H1 (cell line): ENCODE measurements at regions not wholly inside any gene's neighbourhood (a gene's known extent, or its start where the extent isn't known, plus 50 kb on each side); places are given as distances from the start of the nearest gene placed in this dataset.

Experiments
- CTCF ChIA-PET: fragments of 300-600 bp; sonication (Branson Sonifier 250); formaldehyde crosslinking; loops from one replicate; lab custom pipeline; 2021; ENCODE audit not compliant: partially characterized antibody; lab: Charles Lee
- POLR2A ChIA-PET: fragments of 300-600 bp; sonication (Branson Sonifier 250); formaldehyde crosslinking; loops from one replicate; lab custom pipeline; 2021; ENCODE audit warnings: inconsistent platforms; ENCODE audit not compliant: partially characterized antibody; lab: Charles Lee
- DNase-seq, 2 experiments: peaks; one replicate each; pipeline versions ENCODE4 v3.0.0 to v3.0.0-alpha.2; 2010 to 2022; ENCODE audit warnings: low spot score in 2 of 2, low read depth in 1 of 2, mixed read lengths in 1 of 2
- FAIRE-seq: peaks from 2 replicates; lab custom pipeline; 2011; peaks lifted over from hg19 to GRCh38; lab: Jason Lieb, UNC
- H2AFZ ChIP-seq: 2 replicates; pipeline ENCODE4 v1.8.1; 2012; ENCODE audit warnings: low read length, inconsistent platforms
- H2AK5ac ChIP-seq: 2 replicates; pipeline ENCODE4 v1.6.1; 2013; ENCODE audit warnings: low read depth, low read length
- H2BK120ac ChIP-seq: replicated peaks from 2 replicates; pipeline ENCODE3; 2013; ENCODE audit warnings: low read depth, low read length, inconsistent platforms
- H2BK12ac ChIP-seq: 2 replicates; pipeline ENCODE4 v1.6.1; 2013; ENCODE audit warnings: low read depth, low read length
- H2BK15ac ChIP-seq: 2 replicates; pipeline ENCODE4 v1.6.1; 2013; ENCODE audit warnings: low read length
- H2BK20ac ChIP-seq: 2 replicates; pipeline ENCODE4 v1.6.1; 2013; ENCODE audit warnings: low read length
- H2BK5ac ChIP-seq: 2 replicates; pipeline ENCODE4 v1.6.1; 2013; ENCODE audit warnings: low read depth, low read length
- H3K14ac ChIP-seq: 2 replicates; pipeline ENCODE4 v1.6.1; 2013; ENCODE audit warnings: inconsistent platforms; ENCODE audit not compliant: insufficient read length
- H3K18ac ChIP-seq: 2 replicates; pipeline ENCODE4 v1.6.1; 2013; ENCODE audit warnings: low read length; ENCODE audit errors: extremely low read depth
- H3K23ac ChIP-seq: 2 replicates; pipeline ENCODE4 v1.6.1; 2013; ENCODE audit warnings: inconsistent platforms; ENCODE audit not compliant: insufficient read length
- H3K23me2 ChIP-seq: 2 replicates; pipeline ENCODE4 v1.6.1; 2013; ENCODE audit warnings: low read depth, low read length
- H3K27ac ChIP-seq: 2 replicates; pipeline ENCODE4 v1.6.1; 2011; ENCODE audit warnings: low read depth, low read length, inconsistent platforms
- H3K27me3 ChIP-seq, 4 experiments: replicated peaks in 1 of 4; 1 replicate in 1 of 4; 2 replicates in 3 of 4; pipeline versions ENCODE4 v1.6.1 to v1.8.1; 2011 to 2013; ENCODE audit warnings: low read length in 3 of 4, mild to moderate bottlenecking in 3 of 4, inconsistent platforms in 2 of 4, mixed read lengths in 2 of 4, moderate library complexity in 1 of 4; ENCODE audit not compliant: control insufficient read depth in 3 of 4, insufficient read depth in 3 of 4; ENCODE audit errors: extremely low read depth in 1 of 4
- H3K36me3 ChIP-seq, 4 experiments: 2 replicates each; pipeline versions ENCODE4 v1.6.1 to v1.8.1; 2011 to 2013; ENCODE audit warnings: mild to moderate bottlenecking in 4 of 4, low read length in 3 of 4, moderate library complexity in 2 of 4, control low read depth in 1 of 4, inconsistent platforms in 1 of 4; ENCODE audit not compliant: insufficient read depth in 4 of 4, control insufficient read depth in 2 of 4
- H3K4ac ChIP-seq: replicated peaks from 2 replicates; pipeline ENCODE3; 2013; ENCODE audit warnings: low read length, low read depth, mixed read lengths, inconsistent platforms; ENCODE audit not compliant: insufficient read length
- H3K4me1 ChIP-seq, 4 experiments: replicated peaks in 1 of 4; 1 replicate in 1 of 4; 2 replicates in 3 of 4; pipeline versions ENCODE4 v1.6.1 to v1.8.1; 2011 to 2013; ENCODE audit warnings: low read length in 3 of 4, inconsistent platforms in 2 of 4, mixed read lengths in 1 of 4; ENCODE audit not compliant: insufficient read depth in 4 of 4, control insufficient read depth in 3 of 4
- H3K4me2 ChIP-seq, 2 experiments: 2 replicates each; pipeline versions ENCODE4 v1.6.1 to v1.8.1; 2011 to 2013; ENCODE audit warnings: low read depth in 2 of 2, low read length in 2 of 2, control low read depth in 1 of 2, inconsistent platforms in 1 of 2, mild to moderate bottlenecking in 1 of 2; ENCODE audit not compliant: insufficient read depth in 1 of 2
- H3K4me3 ChIP-seq, 4 experiments: fragments of 200-600, 300-600 bp in 1 of 4; sonication (generic), shearing (Covaris generic), sonication (Bioruptor Twin) in 1 of 4; 2 replicates each; pipeline versions ENCODE4 v1.5.1 to v1.8.1; 2011 to 2016; ENCODE audit warnings: low read length in 4 of 4, low read depth in 3 of 4, control low read depth in 2 of 4, inconsistent platforms in 2 of 4, mild to moderate bottlenecking in 2 of 4, mixed read lengths in 1 of 4, moderate library complexity in 1 of 4; ENCODE audit not compliant: insufficient read depth in 2 of 4; ENCODE audit errors: extremely low read depth in 1 of 4
- H3K56ac ChIP-seq: replicated peaks from 2 replicates; pipeline ENCODE3; 2013; ENCODE audit warnings: low read depth, mild to moderate bottlenecking, mixed read lengths, low read length, inconsistent platforms; ENCODE audit not compliant: insufficient read length
- H3K79me1 ChIP-seq: 2 replicates; pipeline ENCODE4 v1.6.1; 2013; ENCODE audit warnings: low read depth, low read length, control low read depth
- H3K79me2 ChIP-seq, 2 experiments: 2 replicates each; pipeline versions ENCODE4 v1.6.1 to v1.8.1; 2012 to 2013; ENCODE audit warnings: low read length in 2 of 2, mild to moderate bottlenecking in 2 of 2, inconsistent platforms in 1 of 2; ENCODE audit not compliant: insufficient read depth in 2 of 2, control insufficient read depth in 1 of 2
- H3K9ac ChIP-seq, 4 experiments: replicated peaks in 1 of 4; 1 replicate in 1 of 4; 2 replicates in 3 of 4; pipeline versions ENCODE4 v1.6.1 to v1.8.1; 2011 to 2013; ENCODE audit warnings: low read depth in 3 of 4, low read length in 3 of 4, control low read depth in 2 of 4, mild to moderate bottlenecking in 2 of 4, moderate library complexity in 2 of 4, inconsistent platforms in 1 of 4; ENCODE audit errors: extremely low read depth in 1 of 4
- H3K9me3 ChIP-seq, 2 experiments: 2 replicates each; pipeline versions ENCODE4 v1.6.1 to v1.8.1; 2012 to 2013; ENCODE audit warnings: mild to moderate bottlenecking in 2 of 2, moderate library complexity in 2 of 2, control low read depth in 1 of 2, inconsistent platforms in 1 of 2, low read depth in 1 of 2, low read length in 1 of 2, mixed read lengths in 1 of 2; ENCODE audit not compliant: insufficient read depth in 2 of 2
- H4K20me1 ChIP-seq, 2 experiments: replicated peaks in 1 of 2; 2 replicates each; pipeline versions ENCODE3 to v1.8.1; 2011 to 2013; ENCODE audit warnings: inconsistent platforms in 2 of 2, low read length in 2 of 2, mild to moderate bottlenecking in 1 of 2; ENCODE audit not compliant: insufficient read depth in 2 of 2, control insufficient read depth in 1 of 2
- H4K5ac ChIP-seq: 2 replicates; pipeline ENCODE4 v1.6.1; 2013; ENCODE audit warnings: low read length, low read depth, mixed read lengths, inconsistent platforms; ENCODE audit not compliant: insufficient read length
- H4K8ac ChIP-seq: 2 replicates; pipeline ENCODE4 v1.8.0; 2013; ENCODE audit warnings: mild to moderate bottlenecking, moderate library complexity, low read length, inconsistent platforms; ENCODE audit not compliant: insufficient read depth; ENCODE audit errors: extremely low read depth
- H4K91ac ChIP-seq: replicated peaks from 2 replicates; pipeline ENCODE3; 2013; ENCODE audit warnings: low read length, mixed read lengths, inconsistent platforms; ENCODE audit not compliant: insufficient read length
- CREB1 ChIP-seq: IDR thresholded peaks from 2 replicates; pipeline ENCODE4 v1.6.1; 2012; ENCODE audit warnings: inconsistent platforms
- KDM1A ChIP-seq: fragments of 200-600, 300-600 bp; sonication (generic); IDR thresholded peaks from 2 replicates; pipeline ENCODE4 v1.7.1; 2016; ENCODE audit warnings: mild to moderate bottlenecking, low read length, borderline replicate concordance
- PHF8 ChIP-seq: fragments of 200-600 bp; sonication (generic); conservative IDR thresholded peaks from 2 replicates; pipeline ENCODE4 v1.7.1; 2012; ENCODE audit warnings: low read depth, mild to moderate bottlenecking, inconsistent platforms, low read length, moderate library complexity
- POU5F1 ChIP-seq: IDR thresholded peaks from 2 replicates; pipeline ENCODE4 v1.6.1; 2011; ENCODE audit warnings: low read depth, mild to moderate bottlenecking, low read length, moderate library complexity
- SP4 ChIP-seq: IDR thresholded peaks from 2 replicates; pipeline ENCODE4 v1.6.1; 2012; ENCODE audit warnings: low read length, inconsistent platforms
- TCF12 ChIP-seq: IDR thresholded peaks from 2 replicates; pipeline ENCODE4 v1.6.1; 2011; ENCODE audit warnings: low read depth, mild to moderate bottlenecking, low read length
- WGBS, 2 experiments: shearing (Covaris generic) in 1 of 2; methylation state at CpG; one replicate each; pipeline versions ENCODE4 v1.1.6 to v1.1.7; 2013 to 2015; ENCODE audit warnings: low lambda C conversion rate in 2 of 2, mixed read lengths in 2 of 2, inconsistent platforms in 1 of 2, low coverage in 1 of 2, missing lambda C conversion rate in 1 of 2; ENCODE audit not compliant: insufficient replicate concordance in 2 of 2, insufficient coverage in 1 of 2, insufficient read length in 1 of 2; ENCODE audit errors: extremely low coverage in 1 of 2, missing lambda C conversion rate in 1 of 2; 5-methylcytosine and 5-hydroxymethylcytosine counted together

- WGBS, 2 experiments: 88% methylated on average over 5 of the region's 5 CpGs; no CpG with 5 or more reads in 1 of the 2 experiments
- Histone ChIP-seq H2BK15ac (no peak overlapping the region), H2BK5ac (no peak overlapping the region; the same call in 1 of the 2 replicates), H2BK20ac (no peak overlapping the region), H2AK5ac (no peak overlapping the region), H3K4me1 (peaks cover 0 to 9% (median 2%) of the 10 kb centered on the region in 4 experiments; a peak in 4 of 7 replicates), H3K23me2 (no peaks in the 10 kb centered on the region), H3K79me2 (no peaks in the 10 kb centered on the region), H3K4ac (no peak overlapping the region), H4K20me1 (no peaks in the 10 kb centered on the region), H2AFZ (no peak overlapping the region), H3K18ac (no peak overlapping the region), H3K56ac (no peak overlapping the region), H3K23ac (no peak overlapping the region), H3K4me2 (no peak overlapping the region), H4K8ac (no peak overlapping the region), H2BK12ac (no peak overlapping the region), H3K36me3 (no peaks in the 10 kb centered on the region), H3K4me3 (no peak overlapping the region), H3K27ac (no peak overlapping the region), H3K14ac (no peak overlapping the region), H3K27me3 (no peaks in the 10 kb centered on the region), H3K9ac (no peak overlapping the region), H4K5ac (no peak overlapping the region), H2BK120ac (no peak overlapping the region), H3K79me1 (no peaks in the 10 kb centered on the region), H4K91ac (no peak overlapping the region), H3K9me3 (no peaks in the 10 kb centered on the region)
- DNase-seq: no peak
- TF ChIP-seq POU5F1 (no peak), KDM1A (no peak), TCF12 (no peak), CREB1 (no peak), SP4 (no peak), PHF8 (no peak)
- no peak for FAIRE-seq
- ChIA-PET POLR2A (no interaction called here), CTCF (interaction anchor here (0.6 to 2.6 kb wide), 7 partner anchors 11 to 1110 kb away, joined by 3 to 12 read pairs (median 3); no protein-coding TSS in a partner anchor)
Measured at GRCh38 chr16:6177616-6178180, 1080.1 kb upstream of the EEF2KMT start.
